ENCODE measurements at regions not wholly inside any gene's neighbourhood (a gene's known extent, or its start where the extent isn't known, plus 50 kb on each side); places are given as distances from the start of the nearest gene placed in this dataset.

- H3K9me3 Mint-ChIP-seq = peaks cover 0 to 7% (median 2%) of the 10 kb centered on the region in 7 donors
- DNase-seq = no peak
- peaks cover 11 to 18% (median 14%) of the 10 kb centered on the region in 3 donors for H3K27me3 Mint-ChIP-seq
- H3K27ac Mint-ChIP-seq = no peak overlapping the region
- H3K4me3 Mint-ChIP-seq = no peak overlapping the region
- no peaks in the 10 kb centered on the region for H3K4me1 Mint-ChIP-seq
- no peaks in the 10 kb centered on the region for H3K36me3 Mint-ChIP-seq
- no peak for ATAC-seq (ENCODE audit: low read depth in 2 of 2)
Measured at GRCh38 chr11:70650075-70650909, 252.0 kb downstream of the CTTN start.

- no peak for ATAC-seq (ENCODE audit: low read depth in 2 of 2)
- H3K9me3 Mint-ChIP-seq = peaks cover 0 to 7% (median 2%) of the 10 kb centered on the region in 7 donors
- no peak overlapping the region for H3K4me3 Mint-ChIP-seq
- no peaks in the 10 kb centered on the region for H3K36me3 Mint-ChIP-seq
- peaks cover 9 to 15% (median 15%) of the 10 kb centered on the region in 3 donors for H3K27me3 Mint-ChIP-seq
- DNase-seq = no peak
- no peaks in the 10 kb centered on the region for H3K4me1 Mint-ChIP-seq
- H3K27ac Mint-ChIP-seq = no peak overlapping the region
Measured at GRCh38 chr11:70651031-70651430, 252.7 kb downstream of the CTTN start.

- H3K36me3 Mint-ChIP-seq = no peaks in the 10 kb centered on the region
- no peaks in the 10 kb centered on the region for H3K4me1 Mint-ChIP-seq
- ATAC-seq (ENCODE audit: low read depth in 2 of 2) (no peak), DNase-seq (no peak)
- H3K27ac Mint-ChIP-seq = no peak overlapping the region
- H3K9me3 Mint-ChIP-seq = peaks cover 0 to 7% (median 0%) of the 10 kb centered on the region in 7 donors
- H3K4me3 Mint-ChIP-seq = no peak overlapping the region
- peaks cover 16 to 21% (median 18%) of the 10 kb centered on the region in 3 donors for H3K27me3 Mint-ChIP-seq
Measured at GRCh38 chr11:70654016-70654415, 255.7 kb downstream of the CTTN start.

GRCh38 chr11:70655816-70656215 lies 257.5 kb downstream of the CTTN start:
- Mint-ChIP-seq H3K27me3 (peaks cover 21 to 36% (median 30%) of the 10 kb centered on the region in 3 donors), H3K4me1 (no peaks in the 10 kb centered on the region), H3K36me3 (no peaks in the 10 kb centered on the region), H3K27ac (no peak overlapping the region), H3K4me3 (peak overlapping the region in 1 of 8 donors; percentile 30), H3K9me3 (peaks cover 0 to 4% (median 2%) of the 10 kb centered on the region in 7 donors)
- ATAC-seq (ENCODE audit: low read depth in 2 of 2) (no peak), DNase-seq (no peak)

GRCh38 chr11:70656252-70656651 lies 257.9 kb downstream of the CTTN start:
- Mint-ChIP-seq H3K4me1 (no peaks in the 10 kb centered on the region), H3K36me3 (no peaks in the 10 kb centered on the region), H3K27me3 (peaks cover 25 to 40% (median 33%) of the 10 kb centered on the region in 3 donors), H3K27ac (no peak overlapping the region), H3K4me3 (no peak overlapping the region), H3K9me3 (peaks cover 0 to 4% (median 2%) of the 10 kb centered on the region in 7 donors)
- ATAC-seq (ENCODE audit: low read depth in 2 of 2) (no peak), DNase-seq (no peak)

GRCh38 chr11:70660059-70660888 lies 261.9 kb downstream of the CTTN start:
- Mint-ChIP-seq H3K9me3 (peaks cover 0 to 4% (median 2%) of the 10 kb centered on the region in 7 donors), H3K27me3 (peaks cover 35 to 75% (median 63%) of the 10 kb centered on the region in 3 donors), H3K36me3 (no peaks in the 10 kb centered on the region), H3K27ac (no peak overlapping the region), H3K4me3 (no peak overlapping the region), H3K4me1 (peaks cover 0 to 3% (median 0%) of the 10 kb centered on the region in 3 donors)
- DNase-seq (no peak), ATAC-seq (ENCODE audit: low read depth in 2 of 2) (no peak)

- Mint-ChIP-seq H3K4me1 (peaks cover 0 to 3% (median 0%) of the 10 kb centered on the region in 3 donors), H3K27ac (no peak overlapping the region), H3K9me3 (peaks cover 0 to 4% (median 2%) of the 10 kb centered on the region in 7 donors), H3K4me3 (no peak overlapping the region), H3K27me3 (peaks cover 38 to 78% (median 63%) of the 10 kb centered on the region in 3 donors), H3K36me3 (no peaks in the 10 kb centered on the region)
- ATAC-seq (ENCODE audit: low read depth in 2 of 2) (no peak), DNase-seq (no peak)
Measured at GRCh38 chr11:70660889-70661197, 262.5 kb downstream of the CTTN start.

- ATAC-seq (ENCODE audit: low read depth in 2 of 2) (no peak), DNase-seq (no peak)
- peaks cover 0 to 3% (median 0%) of the 10 kb centered on the region in 3 donors for H3K4me1 Mint-ChIP-seq
- no peak overlapping the region for H3K4me3 Mint-ChIP-seq
- peaks cover 40 to 70% (median 61%) of the 10 kb centered on the region in 3 donors for H3K27me3 Mint-ChIP-seq
- no peaks in the 10 kb centered on the region for H3K36me3 Mint-ChIP-seq
- H3K9me3 Mint-ChIP-seq = peaks cover 0 to 4% (median 2%) of the 10 kb centered on the region in 7 donors
- no peak overlapping the region for H3K27ac Mint-ChIP-seq
Measured at GRCh38 chr11:70661761-70662501, 263.6 kb downstream of the CTTN start.

GRCh38 chr11:70662691-70663098 lies 264.4 kb downstream of the CTTN start:
- Mint-ChIP-seq H3K4me1 (peaks cover 0 to 3% (median 0%) of the 10 kb centered on the region in 3 donors), H3K36me3 (no peaks in the 10 kb centered on the region), H3K9me3 (peaks cover 0 to 4% (median 2%) of the 10 kb centered on the region in 7 donors), H3K4me3 (no peak overlapping the region), H3K27me3 (peaks cover 34 to 71% (median 61%) of the 10 kb centered on the region in 3 donors), H3K27ac (peak overlapping the region in 1 of 6 donors; percentile 49)
- ATAC-seq (ENCODE audit: low read depth in 2 of 2) (no peak), DNase-seq (no peak)

- Mint-ChIP-seq H3K4me3 (no peak overlapping the region), H3K27me3 (peaks cover 37 to 80% (median 63%) of the 10 kb centered on the region in 3 donors), H3K4me1 (peaks cover 0 to 3% (median 0%) of the 10 kb centered on the region in 3 donors), H3K36me3 (no peaks in the 10 kb centered on the region), H3K9me3 (peaks cover 0 to 7% (median 2%) of the 10 kb centered on the region in 7 donors), H3K27ac (no peak overlapping the region)
- ATAC-seq (ENCODE audit: low read depth in 2 of 2) (no peak), DNase-seq (no peak)
Measured at GRCh38 chr11:70663815-70664214, 265.5 kb downstream of the CTTN start.

GRCh38 chr11:70666311-70666710 lies 268.0 kb downstream of the CTTN start:
- Mint-ChIP-seq H3K4me3 (no peak overlapping the region), H3K27me3 (peaks cover 31 to 55% (median 49%) of the 10 kb centered on the region in 3 donors), H3K9me3 (peaks cover 0 to 4% (median 0%) of the 10 kb centered on the region in 7 donors), H3K4me1 (peaks cover 0 to 3% (median 0%) of the 10 kb centered on the region in 3 donors), H3K36me3 (no peaks in the 10 kb centered on the region), H3K27ac (no peak overlapping the region)
- ATAC-seq (ENCODE audit: low read depth in 2 of 2) (no peak), DNase-seq (no peak)

GRCh38 chr11:70667767-70668166 lies 269.4 kb downstream of the CTTN start:
- H3K27ac Mint-ChIP-seq = no peak overlapping the region

More at GRCh38 chr11:70667767-70668166, 269.4 kb downstream of the CTTN start:
- peaks cover 0 to 6% (median 0%) of the 10 kb centered on the region in 7 donors for H3K9me3 Mint-ChIP-seq
- ATAC-seq (ENCODE audit: low read depth in 2 of 2) (no peak), DNase-seq (no peak)
- H3K27me3 Mint-ChIP-seq = peaks cover 27 to 55% (median 51%) of the 10 kb centered on the region in 3 donors
- no peak overlapping the region for H3K4me3 Mint-ChIP-seq
- no peaks in the 10 kb centered on the region for H3K36me3 Mint-ChIP-seq
- no peaks in the 10 kb centered on the region for H3K4me1 Mint-ChIP-seq
